GM23338 (cell line): ENCODE measurements at regions not wholly inside any gene's neighbourhood (a gene's known extent, or its start where the extent isn't known, plus 50 kb on each side); places are given as distances from the start of the nearest gene placed in this dataset.

Experiments
- ATAC-seq: fragments of 200-7000 bp; cut with Tn5 transposase; 3 replicates; pipeline ENCODE4 v1.9.1; 2020
- DNase-seq: peaks from one replicate; pipeline ENCODE4 v3.0.0-alpha.2; 2015; ENCODE audit warnings: low spot score
- H2AFZ ChIP-seq: fragments of 200-600 bp; sonication (generic); 2 replicates; pipeline ENCODE4 v1.8.0; 2016; ENCODE audit warnings: antibody characterized with exemption, mild to moderate bottlenecking, moderate library complexity
- H3F3A ChIP-seq: fragments of 200-600 bp; sonication (generic); replicated peaks from 2 replicates; pipeline ENCODE4 v1.8.0; 2017; ENCODE audit warnings: antibody characterized with exemption, mixed run types, low read depth
- H3K27ac ChIP-seq: fragments of 200-600 bp; sonication (generic); 2 replicates; pipeline ENCODE4 v1.6.1; 2016; ENCODE audit warnings: low read depth
- H3K27me3 ChIP-seq: fragments of 200-600 bp; sonication (generic); 2 replicates; pipeline ENCODE4 v1.8.0; 2016; ENCODE audit warnings: mild to moderate bottlenecking, mixed run types, moderate library complexity; ENCODE audit not compliant: insufficient read depth
- H3K36me3 ChIP-seq: fragments of 200-600 bp; sonication (generic); 2 replicates; pipeline ENCODE4 v1.8.0; 2016; ENCODE audit warnings: mild to moderate bottlenecking; ENCODE audit not compliant: insufficient read depth
- H3K4me1 ChIP-seq: fragments of 200-600 bp; sonication (generic); 2 replicates; pipeline ENCODE4 v1.8.0; 2016; ENCODE audit warnings: mild to moderate bottlenecking, moderate library complexity; ENCODE audit not compliant: insufficient read depth
- H3K4me2 ChIP-seq: fragments of 200-600 bp; sonication (generic); 2 replicates; pipeline ENCODE4 v1.7.1; 2017; ENCODE audit warnings: mixed run types
- H3K4me3 ChIP-seq: fragments of 200-600 bp; sonication (generic); 2 replicates; pipeline ENCODE4 v1.6.1; 2016; ENCODE audit warnings: mixed run types
- H3K79me2 ChIP-seq: fragments of 200-600 bp; sonication (generic); replicated peaks from 2 replicates; pipeline ENCODE4 v1.8.0; 2017; ENCODE audit warnings: mild to moderate bottlenecking; ENCODE audit not compliant: insufficient read depth
- H3K9me2 ChIP-seq: fragments of 200-600 bp; sonication (generic); 2 replicates; pipeline ENCODE4 v1.8.0; 2017; ENCODE audit not compliant: insufficient read depth
- H4K20me1 ChIP-seq: fragments of 200-600 bp; sonication (generic); replicated peaks from 2 replicates; pipeline ENCODE4 v1.8.0; 2017; ENCODE audit warnings: mild to moderate bottlenecking; ENCODE audit not compliant: insufficient read depth
- H3K27ac Mint-ChIP-seq: 2 replicates; pipeline ENCODE4 v1.8.0; 2020; ENCODE audit warnings: inconsistent platforms, mild to moderate bottlenecking, moderate library complexity, mixed read lengths
- H3K27me3 Mint-ChIP-seq: 3 replicates; pipeline ENCODE4 v1.8.0; 2022; ENCODE audit warnings: low read depth, mild to moderate bottlenecking, moderate library complexity, mixed read lengths, inconsistent platforms; ENCODE audit not compliant: insufficient read depth, poor library complexity
- H3K36me3 Mint-ChIP-seq: 3 replicates; pipeline ENCODE4 v1.8.0; 2021; ENCODE audit warnings: low read depth, mild to moderate bottlenecking, inconsistent platforms, moderate library complexity, mixed read lengths
- H3K4me1 Mint-ChIP-seq: 3 replicates; pipeline ENCODE4 v1.8.0; 2020; ENCODE audit warnings: mild to moderate bottlenecking, inconsistent platforms, mixed read lengths
- H3K4me3 Mint-ChIP-seq: 3 replicates; pipeline ENCODE4 v1.8.0; 2021; ENCODE audit warnings: moderate library complexity, mild to moderate bottlenecking, inconsistent platforms, mixed read lengths
- H3K9me3 Mint-ChIP-seq: 3 replicates; pipeline ENCODE4 v1.8.0; 2020; ENCODE audit warnings: moderate library complexity, mild to moderate bottlenecking, inconsistent platforms, mixed read lengths
- CREB1 ChIP-seq: fragments of 250-450 bp; sonication (Bioruptor Pico); IDR thresholded peaks from 2 replicates; pipeline ENCODE4 v1.5.0; 2020; ENCODE audit warnings: low read depth, mild to moderate bottlenecking, moderate library complexity
- CTCF ChIP-seq, 2 experiments: fragments of 200-600 bp in 1 of 2; sonication (generic) in 1 of 2; conservative IDR thresholded peaks; 2 replicates each; pipeline versions ENCODE4 v1.5.1 to v1.6.1; 2016 to 2017; ENCODE audit warnings: antibody characterized with exemption in 2 of 2, low read depth in 2 of 2, mild to moderate bottlenecking in 2 of 2, moderate library complexity in 1 of 2
- EZH2 ChIP-seq: fragments of 200-600 bp; sonication (generic); IDR thresholded peaks from one replicate; pipeline ENCODE4 v1.8.0; 2017; ENCODE audit warnings: antibody characterized with exemption, mild to moderate bottlenecking, low read depth; ENCODE audit not compliant: unreplicated experiment
- EZH2phosphoT487 ChIP-seq: fragments of 200-600 bp; sonication (generic); IDR thresholded peaks from one replicate; pipeline ENCODE4 v1.8.1; 2018; ENCODE audit warnings: antibody characterized with exemption; ENCODE audit not compliant: unreplicated experiment
- JUNB ChIP-seq: IDR thresholded peaks from one replicate; pipeline ENCODE4 v1.6.1; 2016; ENCODE audit warnings: antibody characterized with exemption; ENCODE audit not compliant: unreplicated experiment
- NANOG ChIP-seq: IDR thresholded peaks from 2 replicates; pipeline ENCODE4 v1.6.1; 2016; ENCODE audit warnings: antibody characterized with exemption, borderline replicate concordance
- POLR2AphosphoS5 ChIP-seq: IDR thresholded peaks from 2 replicates; pipeline ENCODE4 v1.6.1; 2016; ENCODE audit warnings: antibody characterized with exemption, low read depth
- STAT1 ChIP-seq: IDR thresholded peaks from one replicate; pipeline ENCODE4 v1.6.1; 2016; ENCODE audit warnings: antibody characterized with exemption; ENCODE audit not compliant: unreplicated experiment
- ZNF114 ChIP-seq: fragments of 250-450 bp; sonication (Bioruptor Pico); IDR thresholded peaks from 2 replicates; pipeline ENCODE4 v1.5.0; 2020; ENCODE audit warnings: mild to moderate bottlenecking, moderate library complexity
- ZNF331 ChIP-seq: fragments of 250-450 bp; sonication (Bioruptor Pico); IDR thresholded peaks from 2 replicates; pipeline ENCODE4 v1.5.0; 2020; ENCODE audit warnings: low read depth, mild to moderate bottlenecking, moderate library complexity
- ZNF462 ChIP-seq: fragments of 250-450 bp; sonication (Bioruptor Pico); IDR thresholded peaks from 2 replicates; pipeline ENCODE4 v1.5.0; 2020; ENCODE audit warnings: mild to moderate bottlenecking, moderate library complexity
- TF ChIP-seq, protein P1 (sequence below): IDR thresholded peaks from 2 replicates; pipeline ENCODE4 v1.6.1; 2016; ENCODE audit warnings: antibody characterized with exemption
- TF ChIP-seq, protein P2 (sequence below): IDR thresholded peaks from one replicate; pipeline ENCODE4 v1.6.1; 2018; ENCODE audit warnings: antibody characterized with exemption; ENCODE audit not compliant: unreplicated experiment

DNA sequence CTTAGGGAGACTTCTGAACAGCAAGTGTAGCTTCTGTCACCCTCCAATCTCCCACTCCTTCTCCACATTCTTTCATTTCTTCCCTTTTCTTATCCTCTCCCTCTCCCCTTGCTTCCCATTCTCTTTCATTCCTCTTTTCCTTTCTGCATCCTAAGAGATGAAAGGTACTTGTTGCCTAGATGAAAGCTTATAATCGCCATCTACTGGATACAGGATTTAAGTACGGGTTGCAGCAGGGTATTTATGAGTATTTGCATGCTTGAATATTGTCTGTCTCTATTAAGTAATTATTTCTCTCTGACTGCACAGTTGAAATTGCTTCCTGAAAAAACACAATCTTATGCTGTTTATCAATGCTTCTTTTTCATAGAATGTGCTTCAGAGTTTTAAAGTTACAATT, 174.0 kb upstream of the TENT5D start (continued):
- TF ChIP-seq ZNF462 = no peak

DNA sequence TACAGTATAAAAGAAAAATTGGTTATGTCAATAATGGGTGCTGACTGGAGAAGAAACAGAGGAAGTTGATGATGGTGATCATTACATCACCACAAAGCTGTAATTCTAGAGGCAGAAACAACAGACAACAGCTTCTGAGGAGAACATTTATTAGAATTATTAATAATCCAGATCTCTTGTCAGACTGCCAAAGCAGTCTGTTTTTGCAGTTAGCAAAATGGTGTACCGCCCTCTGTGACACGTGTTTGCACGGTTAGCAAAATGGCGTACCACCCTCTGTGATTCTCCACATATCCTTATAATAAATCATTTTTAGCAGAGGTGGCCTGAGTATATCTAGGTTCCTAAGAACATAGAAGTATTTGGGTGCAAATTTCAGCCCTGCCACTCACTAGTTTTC, 154.0 kb upstream of the TENT5D start:
- no peak for ATAC-seq
- no peaks in the 10 kb centered on the region for H3K4me1 ChIP-seq
- H3K4me2 ChIP-seq = no peak overlapping the region
- no peaks in the 10 kb centered on the region for H3K9me2 ChIP-seq
- Mint-ChIP-seq H3K9me3 (no peaks in the 10 kb centered on the region), H3K4me3 (no peak overlapping the region), H3K27me3 (no peaks in the 10 kb centered on the region), H3K4me1 (no peaks in the 10 kb centered on the region), H3K27ac (no peak overlapping the region), H3K36me3 (no peaks in the 10 kb centered on the region)
- H4K20me1 ChIP-seq = no peaks in the 10 kb centered on the region
- H3F3A ChIP-seq = no peaks in the 10 kb centered on the region
- H3K79me2 ChIP-seq = no peaks in the 10 kb centered on the region
- no peak overlapping the region for H3K4me3 ChIP-seq
- H3K36me3 ChIP-seq = no peaks in the 10 kb centered on the region
- no peak overlapping the region for H2AFZ ChIP-seq
- no peaks in the 10 kb centered on the region for H3K27me3 ChIP-seq
- no peak overlapping the region for H3K27ac ChIP-seq
- no peak for DNase-seq
- TF ChIP-seq CTCF (conservative IDR thresholded peaks at IDR 0.05; ENCODE audit: low read depth in 2 of 2) = no peak
- no peak for TF ChIP-seq JUNB
- no peak for TF ChIP-seq POLR2AphosphoS5
- no peak for TF ChIP-seq STAT1
- TF ChIP-seq NANOG = no peak
- no peak for TF ChIP-seq ZNF114 (CRISPR knock-in tag)
- TF ChIP-seq, protein P1, sequence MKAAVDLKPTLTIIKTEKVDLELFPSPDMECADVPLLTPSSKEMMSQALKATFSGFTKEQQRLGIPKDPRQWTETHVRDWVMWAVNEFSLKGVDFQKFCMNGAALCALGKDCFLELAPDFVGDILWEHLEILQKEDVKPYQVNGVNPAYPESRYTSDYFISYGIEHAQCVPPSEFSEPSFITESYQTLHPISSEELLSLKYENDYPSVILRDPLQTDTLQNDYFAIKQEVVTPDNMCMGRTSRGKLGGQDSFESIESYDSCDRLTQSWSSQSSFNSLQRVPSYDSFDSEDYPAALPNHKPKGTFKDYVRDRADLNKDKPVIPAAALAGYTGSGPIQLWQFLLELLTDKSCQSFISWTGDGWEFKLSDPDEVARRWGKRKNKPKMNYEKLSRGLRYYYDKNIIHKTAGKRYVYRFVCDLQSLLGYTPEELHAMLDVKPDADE = no peak
- TF ChIP-seq, protein P2, sequence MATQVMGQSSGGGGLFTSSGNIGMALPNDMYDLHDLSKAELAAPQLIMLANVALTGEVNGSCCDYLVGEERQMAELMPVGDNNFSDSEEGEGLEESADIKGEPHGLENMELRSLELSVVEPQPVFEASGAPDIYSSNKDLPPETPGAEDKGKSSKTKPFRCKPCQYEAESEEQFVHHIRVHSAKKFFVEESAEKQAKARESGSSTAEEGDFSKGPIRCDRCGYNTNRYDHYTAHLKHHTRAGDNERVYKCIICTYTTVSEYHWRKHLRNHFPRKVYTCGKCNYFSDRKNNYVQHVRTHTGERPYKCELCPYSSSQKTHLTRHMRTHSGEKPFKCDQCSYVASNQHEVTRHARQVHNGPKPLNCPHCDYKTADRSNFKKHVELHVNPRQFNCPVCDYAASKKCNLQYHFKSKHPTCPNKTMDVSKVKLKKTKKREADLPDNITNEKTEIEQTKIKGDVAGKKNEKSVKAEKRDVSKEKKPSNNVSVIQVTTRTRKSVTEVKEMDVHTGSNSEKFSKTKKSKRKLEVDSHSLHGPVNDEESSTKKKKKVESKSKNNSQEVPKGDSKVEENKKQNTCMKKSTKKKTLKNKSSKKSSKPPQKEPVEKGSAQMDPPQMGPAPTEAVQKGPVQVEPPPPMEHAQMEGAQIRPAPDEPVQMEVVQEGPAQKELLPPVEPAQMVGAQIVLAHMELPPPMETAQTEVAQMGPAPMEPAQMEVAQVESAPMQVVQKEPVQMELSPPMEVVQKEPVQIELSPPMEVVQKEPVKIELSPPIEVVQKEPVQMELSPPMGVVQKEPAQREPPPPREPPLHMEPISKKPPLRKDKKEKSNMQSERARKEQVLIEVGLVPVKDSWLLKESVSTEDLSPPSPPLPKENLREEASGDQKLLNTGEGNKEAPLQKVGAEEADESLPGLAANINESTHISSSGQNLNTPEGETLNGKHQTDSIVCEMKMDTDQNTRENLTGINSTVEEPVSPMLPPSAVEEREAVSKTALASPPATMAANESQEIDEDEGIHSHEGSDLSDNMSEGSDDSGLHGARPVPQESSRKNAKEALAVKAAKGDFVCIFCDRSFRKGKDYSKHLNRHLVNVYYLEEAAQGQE = no peak
- TF ChIP-seq EZH2phosphoT487 = no peak
- TF ChIP-seq ZNF331 (CRISPR knock-in tag) = no peak
- no peak for TF ChIP-seq CREB1 (CRISPR knock-in tag)
- TF ChIP-seq EZH2 = no peak
